ENCODE measurements at regions not wholly inside any gene's neighbourhood (a gene's known extent, or its start where the extent isn't known, plus 50 kb on each side); places are given as distances from the start of the nearest gene placed in this dataset.

DNA sequence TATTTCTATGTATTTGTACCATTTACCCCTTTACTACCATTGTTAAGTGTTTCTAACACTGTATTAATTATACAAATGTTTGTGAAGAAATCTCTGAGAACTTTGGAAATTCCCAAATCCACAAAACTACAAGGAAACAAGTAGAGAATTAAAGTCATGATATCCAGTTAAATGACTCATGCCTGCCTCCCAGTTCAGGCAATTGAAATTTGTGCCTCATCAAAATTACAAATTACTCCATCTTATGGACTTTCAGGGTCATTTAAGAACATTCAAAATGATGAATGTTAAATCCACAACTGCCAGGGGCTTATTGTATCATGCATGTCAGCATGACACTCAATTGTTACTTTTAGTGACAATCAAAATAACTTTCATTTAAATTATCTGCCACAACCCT lies 282.4 kb downstream of the ZNF326 start:
- DNase-seq (ENCODE audit: low spot score in 2 of 2) = no peak
- H3K27me3 ChIP-seq = no peaks in the 10 kb centered on the region
- H3K9me3 ChIP-seq = no peaks in the 10 kb centered on the region
- no peak for TF ChIP-seq POLR2A (IDR thresholded peaks at IDR 0.05)
- TF ChIP-seq, protein P1, sequence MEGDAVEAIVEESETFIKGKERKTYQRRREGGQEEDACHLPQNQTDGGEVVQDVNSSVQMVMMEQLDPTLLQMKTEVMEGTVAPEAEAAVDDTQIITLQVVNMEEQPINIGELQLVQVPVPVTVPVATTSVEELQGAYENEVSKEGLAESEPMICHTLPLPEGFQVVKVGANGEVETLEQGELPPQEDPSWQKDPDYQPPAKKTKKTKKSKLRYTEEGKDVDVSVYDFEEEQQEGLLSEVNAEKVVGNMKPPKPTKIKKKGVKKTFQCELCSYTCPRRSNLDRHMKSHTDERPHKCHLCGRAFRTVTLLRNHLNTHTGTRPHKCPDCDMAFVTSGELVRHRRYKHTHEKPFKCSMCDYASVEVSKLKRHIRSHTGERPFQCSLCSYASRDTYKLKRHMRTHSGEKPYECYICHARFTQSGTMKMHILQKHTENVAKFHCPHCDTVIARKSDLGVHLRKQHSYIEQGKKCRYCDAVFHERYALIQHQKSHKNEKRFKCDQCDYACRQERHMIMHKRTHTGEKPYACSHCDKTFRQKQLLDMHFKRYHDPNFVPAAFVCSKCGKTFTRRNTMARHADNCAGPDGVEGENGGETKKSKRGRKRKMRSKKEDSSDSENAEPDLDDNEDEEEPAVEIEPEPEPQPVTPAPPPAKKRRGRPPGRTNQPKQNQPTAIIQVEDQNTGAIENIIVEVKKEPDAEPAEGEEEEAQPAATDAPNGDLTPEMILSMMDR (IDR thresholded peaks at IDR 0.05) = no peak
- no peak for TF ChIP-seq POLR2AphosphoS5 (IDR thresholded peaks at IDR 0.05)
- intact Hi-C loops (cut with DNase I; ENCODE audit: low total_unique reads) = no loop called here
- H3K4me3 ChIP-seq = no peak overlapping the region
- no peaks in the 10 kb centered on the region for H3K36me3 ChIP-seq
- no peak overlapping the region for H3K27ac ChIP-seq
- H3K4me1 ChIP-seq = no peaks in the 10 kb centered on the region

DNA sequence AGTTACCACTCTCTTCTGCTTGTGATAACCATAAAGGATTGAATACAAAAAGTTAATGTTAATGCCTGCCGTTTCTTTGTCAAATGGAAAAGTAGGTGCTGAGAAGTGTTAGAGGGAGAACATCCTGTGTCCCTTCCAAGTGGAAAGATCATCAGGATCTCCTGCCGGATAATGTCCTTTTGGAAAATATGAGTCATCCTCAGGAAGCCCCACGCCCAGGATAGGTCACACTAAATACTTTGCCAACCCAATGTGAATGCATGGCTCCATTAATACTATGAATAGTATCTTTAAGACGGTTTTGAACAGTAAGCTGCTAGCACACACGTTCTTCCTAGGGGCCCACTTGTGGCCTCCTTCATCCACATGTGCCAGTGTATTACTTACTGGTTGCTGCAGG lies 279.5 kb downstream of the ZNF326 start:
- Histone ChIP-seq H3K36me3 (no peaks in the 10 kb centered on the region), H3K4me3 (no peak overlapping the region), H3K27me3 (no peaks in the 10 kb centered on the region), H3K27ac (no peak overlapping the region), H3K9me3 (no peaks in the 10 kb centered on the region), H3K4me1 (no peaks in the 10 kb centered on the region)
- TF ChIP-seq, protein P1 (IDR thresholded peaks at IDR 0.05) = no peak
- TF ChIP-seq POLR2AphosphoS5 (IDR thresholded peaks at IDR 0.05) = no peak
- intact Hi-C loops (cut with DNase I; ENCODE audit: low total_unique reads) = no loop called here
- no peak for DNase-seq (ENCODE audit: low spot score in 2 of 2)

DNA sequence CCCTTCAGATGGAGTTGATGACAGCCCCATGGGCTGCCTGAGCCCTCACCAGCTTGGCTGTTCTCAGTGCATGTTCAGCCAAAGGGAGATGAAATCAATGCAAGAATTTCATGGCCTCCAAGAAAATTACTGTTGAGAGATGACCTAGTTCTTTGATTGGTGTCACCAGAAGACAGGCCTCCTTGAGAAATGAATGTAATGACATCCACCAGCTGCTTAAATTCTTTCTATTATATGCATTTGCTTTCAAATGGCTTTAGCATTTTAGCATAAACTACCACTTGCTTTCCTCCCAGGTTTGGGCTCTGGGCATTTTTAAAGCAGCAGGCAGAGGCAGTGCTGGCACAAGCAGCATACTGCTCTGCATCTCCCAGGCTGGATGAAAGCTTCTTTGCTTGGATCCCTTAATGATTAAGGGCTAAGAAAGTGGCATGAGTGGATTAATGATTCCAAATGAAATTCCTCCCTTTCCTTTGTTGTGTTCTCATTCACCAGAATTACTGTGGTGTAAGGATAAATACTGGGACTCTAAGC lies 278.4 kb downstream of the ZNF326 start:
- no peaks in the 10 kb centered on the region for H3K36me3 ChIP-seq
- H3K4me3 ChIP-seq = no peak overlapping the region
- DNase-seq (ENCODE audit: low spot score in 2 of 2) = no peak
- TF ChIP-seq POLR2AphosphoS5 (IDR thresholded peaks at IDR 0.05) (no peak), POLR2A (IDR thresholded peaks at IDR 0.05) (no peak)
- TF ChIP-seq, protein P1 (IDR thresholded peaks at IDR 0.05) = no peak
- no peaks in the 10 kb centered on the region for H3K9me3 ChIP-seq
- H3K27me3 ChIP-seq = no peaks in the 10 kb centered on the region
- no peaks in the 10 kb centered on the region for H3K4me1 ChIP-seq
- no peak overlapping the region for H3K27ac ChIP-seq
- intact Hi-C loops (cut with DNase I; ENCODE audit: low total_unique reads) = no loop called here

DNA sequence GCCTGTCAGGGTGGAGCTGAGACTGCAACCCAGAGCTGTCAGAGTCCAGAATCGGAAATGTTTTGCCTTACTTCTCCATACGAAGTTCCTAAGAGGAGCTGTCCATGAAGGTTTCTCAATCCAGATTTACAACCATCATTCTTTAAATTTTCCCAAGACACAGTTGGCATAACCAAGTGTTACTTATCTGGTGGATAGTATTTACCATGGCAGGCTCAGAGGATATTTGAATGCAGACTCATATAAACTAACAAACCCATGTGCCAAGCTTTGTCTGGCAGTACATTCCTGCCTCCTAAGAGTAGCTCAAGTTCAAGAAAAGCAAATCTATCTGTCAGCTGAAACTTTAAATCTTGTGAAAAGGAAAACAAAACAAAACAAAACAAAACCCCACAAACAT lies 267.9 kb downstream of the ZNF326 start:
- no peak overlapping the region for H3K27ac ChIP-seq
- no peaks in the 10 kb centered on the region for H3K9me3 ChIP-seq
- H3K36me3 ChIP-seq = no peaks in the 10 kb centered on the region
- no peak for TF ChIP-seq POLR2A (IDR thresholded peaks at IDR 0.05)
- no peak for TF ChIP-seq POLR2AphosphoS5 (IDR thresholded peaks at IDR 0.05)
- TF ChIP-seq, protein P1 (IDR thresholded peaks at IDR 0.05) = no peak
- H3K4me3 ChIP-seq = no peak overlapping the region
- no peak for DNase-seq (ENCODE audit: low spot score in 2 of 2)
- no peaks in the 10 kb centered on the region for H3K4me1 ChIP-seq
- intact Hi-C loops (cut with DNase I; ENCODE audit: low total_unique reads) = no loop called here
- H3K27me3 ChIP-seq = no peaks in the 10 kb centered on the region

DNA sequence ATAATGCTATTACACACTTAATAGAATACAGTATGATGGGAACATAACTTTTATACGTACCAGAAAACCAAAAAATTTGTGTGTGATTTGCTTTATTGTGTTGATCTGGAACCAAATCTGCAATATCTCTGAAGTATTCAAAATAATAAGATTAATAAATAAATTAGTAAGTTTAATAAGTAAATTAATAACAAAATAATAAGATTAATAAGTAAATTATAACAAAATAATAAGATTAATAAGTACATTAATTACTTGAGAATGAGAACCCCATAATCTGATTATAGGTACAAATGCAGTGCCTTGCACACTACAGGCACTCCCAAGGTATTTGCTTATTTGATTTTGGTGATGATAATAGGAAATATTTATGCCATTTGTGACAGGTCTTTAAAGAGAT lies 267.4 kb downstream of the ZNF326 start:
- intact Hi-C loops (cut with DNase I; ENCODE audit: low total_unique reads) = no loop called here
- TF ChIP-seq POLR2AphosphoS5 (IDR thresholded peaks at IDR 0.05) = no peak
- TF ChIP-seq, protein P1 (IDR thresholded peaks at IDR 0.05) = no peak
- TF ChIP-seq POLR2A (IDR thresholded peaks at IDR 0.05) = no peak
- no peak for DNase-seq (ENCODE audit: low spot score in 2 of 2)
- no peak overlapping the region for H3K4me3 ChIP-seq
- no peaks in the 10 kb centered on the region for H3K4me1 ChIP-seq
- no peak overlapping the region for H3K27ac ChIP-seq
- no peaks in the 10 kb centered on the region for H3K9me3 ChIP-seq
- no peaks in the 10 kb centered on the region for H3K27me3 ChIP-seq
- no peaks in the 10 kb centered on the region for H3K36me3 ChIP-seq

Measured in breast epithelium (tissue), 4 donors.